HG03442 (cell line): ENCODE measurements at regions not wholly inside any gene's neighbourhood (a gene's known extent, or its start where the extent isn't known, plus 50 kb on each side); places are given as distances from the start of the nearest gene placed in this dataset.
"Not testable (repeated sequence)": the region's sequence is repeated elsewhere in the genome, so short reads cannot be mapped to it uniquely, and the experiment has no call there.

Source experiments
- ATAC-seq: cut with Tn5 transposase; IDR thresholded peaks from one replicate; pipeline ENCODE4 v1.9.1; 2021; ENCODE audit warnings: mild to moderate bottlenecking, moderate library complexity; ENCODE audit not compliant: unreplicated experiment

GRCh38 chr6:137968901-137969300, 101.8 kb downstream of the TNFAIP3 start:
- peak; percentile 42 for ATAC-seq

- no peak for ATAC-seq
Observed at GRCh38 chr6:137969874-137970273, 102.8 kb downstream of the TNFAIP3 start.

GRCh38 chr6:137970368-137970767, 103.3 kb downstream of the TNFAIP3 start:
- ATAC-seq: peak; percentile 49

- no peak for ATAC-seq
Observed at GRCh38 chr6:137973201-137973600, 106.1 kb downstream of the TNFAIP3 start.

- no peak for ATAC-seq
Observed at GRCh38 chr6:137975188-137975940, 108.3 kb downstream of the TNFAIP3 start.

GRCh38 chr6:137976430-137976829, 109.4 kb downstream of the TNFAIP3 start:
- ATAC-seq: no peak

- ATAC-seq: no peak
Observed at GRCh38 chr6:137977206-137977605, 110.1 kb downstream of the TNFAIP3 start.

GRCh38 chr6:137977814-137978213, 110.8 kb downstream of the TNFAIP3 start:
- ATAC-seq: no peak

- peak; percentile 69 for ATAC-seq
Observed at GRCh38 chr6:137978252-137978896, 111.3 kb downstream of the TNFAIP3 start.

GRCh38 chr6:137979263-137979662, 112.2 kb downstream of the TNFAIP3 start:
- ATAC-seq: not testable (repeated sequence)

GRCh38 chr6:137980777-137981176, 113.7 kb downstream of the TNFAIP3 start:
- ATAC-seq: no peak

- ATAC-seq: no peak
Observed at GRCh38 chr6:137981758-137982157, 114.7 kb downstream of the TNFAIP3 start.

- ATAC-seq: no peak
Observed at GRCh38 chr6:137982418-137983189, 115.5 kb downstream of the TNFAIP3 start.

GRCh38 chr6:137983269-137983668, 116.2 kb downstream of the TNFAIP3 start:
- no peak for ATAC-seq

GRCh38 chr6:137989664-137990063, 117.6 kb downstream of the PERP start:
- ATAC-seq: no peak

- ATAC-seq: no peak
Observed at GRCh38 chr6:137995371-137995770, 111.8 kb downstream of the PERP start.

GRCh38 chr6:137998461-137999019, 108.7 kb downstream of the PERP start:
- ATAC-seq: no peak

GRCh38 chr6:137999815-138000214, 107.4 kb downstream of the PERP start:
- no peak for ATAC-seq

- ATAC-seq: no peak
Observed at GRCh38 chr6:138000941-138001340, 106.3 kb downstream of the PERP start.

- no peak for ATAC-seq
Observed at GRCh38 chr6:138001750-138002349, 105.4 kb downstream of the PERP start.
